Choroid plexus epithelial cell (primary cell): ENCODE measurements at regions not wholly inside any gene's neighbourhood (a gene's known extent, or its start where the extent isn't known, plus 50 kb on each side); places are given as distances from the start of the nearest gene placed in this dataset.

Experiments
- DNase-seq: peaks from one replicate; pipeline ENCODE4 v3.0.0-alpha.2; 2010; ENCODE audit warnings: low read depth
- H3K4me3 ChIP-seq: 2 replicates; pipeline ENCODE4 v1.5.1; 2011; ENCODE audit warnings: low read depth, mild to moderate bottlenecking, control low read depth, low read length, moderate library complexity
- TF ChIP-seq, protein P1 (sequence below): conservative IDR thresholded peaks from 2 replicates; pipeline ENCODE4 v1.5.1; 2011; ENCODE audit warnings: low read depth, mild to moderate bottlenecking, control low read depth, inconsistent platforms, low read length, moderate library complexity

GRCh38 chr10:78727728-78728127 is 341.0 kb upstream of the ZMIZ1 start:
- no peak for DNase-seq
- H3K4me3 ChIP-seq: no peak overlapping the region
- TF ChIP-seq, protein P1, sequence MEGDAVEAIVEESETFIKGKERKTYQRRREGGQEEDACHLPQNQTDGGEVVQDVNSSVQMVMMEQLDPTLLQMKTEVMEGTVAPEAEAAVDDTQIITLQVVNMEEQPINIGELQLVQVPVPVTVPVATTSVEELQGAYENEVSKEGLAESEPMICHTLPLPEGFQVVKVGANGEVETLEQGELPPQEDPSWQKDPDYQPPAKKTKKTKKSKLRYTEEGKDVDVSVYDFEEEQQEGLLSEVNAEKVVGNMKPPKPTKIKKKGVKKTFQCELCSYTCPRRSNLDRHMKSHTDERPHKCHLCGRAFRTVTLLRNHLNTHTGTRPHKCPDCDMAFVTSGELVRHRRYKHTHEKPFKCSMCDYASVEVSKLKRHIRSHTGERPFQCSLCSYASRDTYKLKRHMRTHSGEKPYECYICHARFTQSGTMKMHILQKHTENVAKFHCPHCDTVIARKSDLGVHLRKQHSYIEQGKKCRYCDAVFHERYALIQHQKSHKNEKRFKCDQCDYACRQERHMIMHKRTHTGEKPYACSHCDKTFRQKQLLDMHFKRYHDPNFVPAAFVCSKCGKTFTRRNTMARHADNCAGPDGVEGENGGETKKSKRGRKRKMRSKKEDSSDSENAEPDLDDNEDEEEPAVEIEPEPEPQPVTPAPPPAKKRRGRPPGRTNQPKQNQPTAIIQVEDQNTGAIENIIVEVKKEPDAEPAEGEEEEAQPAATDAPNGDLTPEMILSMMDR: no peak

- TF ChIP-seq, protein P1: no peak
- DNase-seq: no peak
- no peak overlapping the region for H3K4me3 ChIP-seq
Measured at GRCh38 chr10:78728176-78728575, 340.6 kb upstream of the ZMIZ1 start.

GRCh38 chr10:78729366-78729765 is 339.4 kb upstream of the ZMIZ1 start:
- no peak for DNase-seq
- no peak overlapping the region for H3K4me3 ChIP-seq
- TF ChIP-seq, protein P1: no peak

DNA sequence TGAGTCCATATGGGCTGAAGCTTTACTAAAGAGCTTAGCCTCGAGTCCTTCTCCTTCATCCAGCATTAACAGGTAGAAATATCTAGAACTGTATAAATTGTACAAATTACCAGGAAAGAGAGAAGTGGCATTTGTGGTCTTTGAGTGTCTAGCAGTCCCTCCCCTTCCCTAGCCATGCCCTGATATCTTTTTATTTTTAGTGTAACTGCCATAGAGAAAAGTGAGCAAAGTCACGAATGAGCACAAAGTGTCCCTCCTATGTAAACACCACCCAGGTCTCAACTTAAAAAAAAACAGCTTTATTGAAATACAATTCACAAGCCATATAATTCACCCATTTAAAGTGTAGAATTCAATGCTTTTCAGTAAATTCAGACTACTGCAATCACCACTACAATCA is 339.0 kb upstream of the ZMIZ1 start:
- TF ChIP-seq, protein P1: no peak
- DNase-seq: no peak
- no peak overlapping the region for H3K4me3 ChIP-seq

DNA sequence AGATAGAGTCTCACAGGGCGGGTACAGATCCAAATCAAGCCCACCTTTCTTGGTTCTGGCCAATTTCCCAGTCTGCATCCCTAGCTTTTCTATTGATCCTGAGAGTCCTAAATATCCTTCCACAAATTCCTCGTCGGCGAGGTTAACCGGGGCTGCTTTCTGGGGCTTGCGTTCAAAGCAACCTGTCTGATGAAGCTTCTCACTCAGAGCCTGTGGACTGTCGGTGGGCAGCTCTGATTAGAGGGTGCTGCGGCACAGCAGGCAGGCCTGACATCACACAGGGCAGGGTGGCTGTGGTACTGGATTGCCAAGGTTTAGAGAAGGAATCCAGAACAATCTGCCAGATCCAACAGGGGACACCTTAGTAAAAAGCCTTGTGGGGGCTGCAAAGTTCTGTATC is 338.0 kb upstream of the ZMIZ1 start:
- no peak for DNase-seq
- H3K4me3 ChIP-seq: no peak overlapping the region
- TF ChIP-seq, protein P1: no peak

DNA sequence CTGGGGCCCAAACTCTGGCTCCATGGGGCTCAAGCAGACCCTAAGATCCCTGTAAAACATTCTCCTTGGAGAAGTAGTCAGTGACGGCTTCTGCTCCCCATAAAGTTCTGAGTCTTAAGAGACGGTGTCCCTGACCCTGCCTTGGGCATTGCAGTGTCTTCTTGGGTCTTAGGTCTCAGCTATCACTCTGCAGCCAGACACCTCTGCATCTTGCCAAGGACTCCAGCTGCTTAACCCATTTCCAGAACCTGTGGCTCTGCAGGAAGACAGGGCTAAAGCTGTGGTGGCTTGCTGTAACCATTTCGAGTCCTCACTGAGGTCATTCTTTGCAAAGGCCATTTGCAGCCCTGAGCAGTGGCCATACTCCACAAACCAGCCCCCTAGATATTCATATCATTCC is 337.1 kb upstream of the ZMIZ1 start:
- TF ChIP-seq, protein P1: no peak
- no peak for DNase-seq

GRCh38 chr10:78732381-78732780 is 336.4 kb upstream of the ZMIZ1 start:
- no peak for DNase-seq
- TF ChIP-seq, protein P1: no peak
- H3K4me3 ChIP-seq: no peak overlapping the region

More for the DNA sequence above, 337.1 kb upstream of the ZMIZ1 start:
- no peak overlapping the region for H3K4me3 ChIP-seq
